Fibroblast of villous mesenchyme (primary cell): ENCODE measurements at regions not wholly inside any gene's neighbourhood (a gene's known extent, or its start where the extent isn't known, plus 50 kb on each side); places are given as distances from the start of the nearest gene placed in this dataset.

Source experiments
- DNase-seq: peaks from one replicate; pipeline ENCODE4 v3.0.0-alpha.2; 2010; ENCODE audit warnings: low read depth
- H3K4me3 ChIP-seq: 2 replicates; pipeline ENCODE4 v1.5.1; 2011; ENCODE audit warnings: low read depth, mild to moderate bottlenecking, low read length
- TF ChIP-seq, protein P1 (sequence below): IDR thresholded peaks from 2 replicates; pipeline ENCODE4 v1.5.1; 2012; ENCODE audit warnings: low read depth, mild to moderate bottlenecking, low read length; ENCODE audit not compliant: insufficient read depth

DNA sequence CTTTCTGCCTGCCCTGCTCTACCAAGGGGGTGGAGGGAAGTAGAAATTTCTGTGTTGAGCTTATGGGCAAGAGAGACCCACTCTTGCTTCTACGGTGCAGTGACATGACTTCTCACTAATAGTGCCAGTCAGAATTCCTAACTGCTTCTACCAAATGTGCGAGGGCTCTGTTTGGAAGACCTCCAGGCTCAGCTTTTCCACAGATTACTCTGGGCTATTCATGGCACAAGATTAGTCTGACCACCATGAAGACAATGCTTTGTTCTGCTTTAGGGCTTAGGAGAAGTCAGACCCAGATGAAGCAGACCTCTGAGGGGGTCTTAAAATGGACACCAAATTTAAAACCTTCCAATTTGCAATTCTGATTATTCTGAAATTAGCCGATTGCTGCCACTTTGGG is 195.9 kb upstream of the TBC1D5 start:
- TF ChIP-seq, protein P1, sequence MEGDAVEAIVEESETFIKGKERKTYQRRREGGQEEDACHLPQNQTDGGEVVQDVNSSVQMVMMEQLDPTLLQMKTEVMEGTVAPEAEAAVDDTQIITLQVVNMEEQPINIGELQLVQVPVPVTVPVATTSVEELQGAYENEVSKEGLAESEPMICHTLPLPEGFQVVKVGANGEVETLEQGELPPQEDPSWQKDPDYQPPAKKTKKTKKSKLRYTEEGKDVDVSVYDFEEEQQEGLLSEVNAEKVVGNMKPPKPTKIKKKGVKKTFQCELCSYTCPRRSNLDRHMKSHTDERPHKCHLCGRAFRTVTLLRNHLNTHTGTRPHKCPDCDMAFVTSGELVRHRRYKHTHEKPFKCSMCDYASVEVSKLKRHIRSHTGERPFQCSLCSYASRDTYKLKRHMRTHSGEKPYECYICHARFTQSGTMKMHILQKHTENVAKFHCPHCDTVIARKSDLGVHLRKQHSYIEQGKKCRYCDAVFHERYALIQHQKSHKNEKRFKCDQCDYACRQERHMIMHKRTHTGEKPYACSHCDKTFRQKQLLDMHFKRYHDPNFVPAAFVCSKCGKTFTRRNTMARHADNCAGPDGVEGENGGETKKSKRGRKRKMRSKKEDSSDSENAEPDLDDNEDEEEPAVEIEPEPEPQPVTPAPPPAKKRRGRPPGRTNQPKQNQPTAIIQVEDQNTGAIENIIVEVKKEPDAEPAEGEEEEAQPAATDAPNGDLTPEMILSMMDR: no peak
- H3K4me3 ChIP-seq: no peak overlapping the region
- DNase-seq: no peak

DNA sequence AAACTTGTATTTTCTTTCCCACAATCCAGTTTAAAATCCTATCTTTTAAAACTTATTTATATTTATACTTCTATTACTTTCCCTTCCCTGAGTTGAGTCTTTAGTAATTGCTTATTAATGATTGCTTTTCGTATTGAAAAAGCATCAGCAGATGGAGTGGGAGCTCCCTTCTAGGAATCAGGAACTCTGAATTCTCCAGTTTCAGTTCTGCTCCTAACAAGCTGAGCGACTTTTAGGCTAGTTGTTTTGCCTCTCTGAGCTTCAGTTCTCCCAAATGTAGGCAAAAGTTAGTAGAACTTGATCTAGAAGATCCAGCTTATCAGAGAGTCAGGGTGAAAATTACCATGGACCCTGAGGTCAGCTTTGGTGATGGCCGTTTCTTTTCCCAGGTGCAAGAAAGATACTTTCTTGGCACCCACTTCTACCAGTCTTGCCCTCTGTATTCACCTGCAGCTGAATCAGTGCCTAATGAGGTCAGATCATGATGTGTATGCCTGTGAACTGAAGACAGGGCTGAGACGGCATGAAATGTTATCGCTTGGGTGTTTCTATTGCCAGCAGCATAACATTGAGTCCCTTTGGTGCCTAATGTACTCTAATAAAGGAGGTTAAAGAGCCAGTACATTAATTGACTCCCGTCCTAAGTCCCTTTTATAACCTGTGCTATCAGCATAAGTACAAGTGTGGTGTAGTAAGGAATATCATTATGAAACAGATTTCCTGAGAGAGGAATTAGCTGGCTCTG is 194.5 kb upstream of the TBC1D5 start:
- no peak overlapping the region for H3K4me3 ChIP-seq
- no peak for DNase-seq
- TF ChIP-seq, protein P1: no peak

DNA sequence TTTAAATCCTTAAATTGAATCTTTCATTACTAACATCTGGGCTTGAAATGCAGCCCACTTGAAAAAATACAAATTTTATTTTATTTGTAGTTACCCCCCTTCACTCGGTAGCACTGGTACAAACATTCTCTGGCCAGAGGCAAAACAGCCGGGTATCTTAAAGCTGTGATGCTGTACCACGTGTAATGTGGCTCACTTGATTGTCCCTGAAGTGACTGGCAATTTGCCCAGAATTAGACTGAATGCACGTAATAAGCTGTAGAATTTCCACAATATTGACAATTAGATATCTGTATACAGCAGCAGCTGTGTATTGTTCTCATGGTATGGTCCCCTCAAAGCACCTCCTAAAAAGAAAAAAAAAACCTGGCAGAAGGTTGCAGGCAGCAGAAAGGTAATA is 192.8 kb upstream of the TBC1D5 start:
- H3K4me3 ChIP-seq: no peak overlapping the region
- TF ChIP-seq, protein P1: no peak
- DNase-seq: no peak

DNA sequence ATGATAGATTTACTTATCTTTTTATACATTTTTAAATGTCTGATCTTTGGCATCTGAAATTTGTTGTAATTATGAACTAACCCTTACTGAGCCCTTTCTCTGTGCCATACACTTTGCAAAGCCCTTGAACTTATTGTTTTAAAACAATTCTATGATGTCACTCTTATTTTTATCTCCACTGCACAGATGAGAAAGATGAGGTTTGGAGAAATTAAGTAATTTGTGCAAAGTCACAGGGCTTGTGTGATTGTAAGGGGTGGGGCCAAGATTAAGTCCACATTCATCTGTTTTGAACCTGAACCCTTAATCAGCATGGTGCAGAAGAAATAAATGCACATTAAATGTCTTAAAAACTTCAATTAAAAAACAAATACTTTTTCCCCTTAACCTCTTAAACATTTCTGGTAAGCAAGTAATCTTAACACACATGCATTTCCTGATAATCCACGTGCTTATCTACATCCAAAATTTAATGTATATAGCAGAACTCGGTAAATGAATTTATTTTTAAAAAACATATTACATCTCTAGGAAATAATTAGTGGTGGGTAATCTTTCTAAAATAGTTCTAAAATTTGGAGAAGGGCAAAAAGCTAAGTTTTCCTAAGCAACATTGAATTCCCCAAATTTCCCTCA is 189.8 kb upstream of the TBC1D5 start:
- no peak overlapping the region for H3K4me3 ChIP-seq
- DNase-seq: no peak
- TF ChIP-seq, protein P1: no peak

DNA sequence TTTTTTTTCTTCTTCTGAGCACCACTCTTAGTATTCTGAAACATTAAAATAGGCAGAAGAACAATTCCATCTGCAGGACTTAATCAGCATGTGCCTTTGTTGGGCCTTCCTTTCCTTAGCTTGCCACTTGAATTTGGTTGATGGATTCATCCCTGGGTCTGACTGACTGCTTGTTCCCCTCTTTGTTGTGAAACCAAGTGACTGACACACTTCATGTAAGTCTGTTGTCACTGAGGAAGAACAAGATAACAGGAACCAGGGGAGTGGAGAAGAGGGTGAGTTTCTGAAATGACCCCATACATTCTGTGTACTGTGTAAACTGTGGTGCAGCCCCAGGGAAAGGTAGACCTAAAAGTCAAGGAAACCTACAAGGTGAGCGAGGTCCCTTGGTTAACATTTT is 188.7 kb upstream of the TBC1D5 start:
- no peak for DNase-seq
- TF ChIP-seq, protein P1: no peak
- no peak overlapping the region for H3K4me3 ChIP-seq

DNA sequence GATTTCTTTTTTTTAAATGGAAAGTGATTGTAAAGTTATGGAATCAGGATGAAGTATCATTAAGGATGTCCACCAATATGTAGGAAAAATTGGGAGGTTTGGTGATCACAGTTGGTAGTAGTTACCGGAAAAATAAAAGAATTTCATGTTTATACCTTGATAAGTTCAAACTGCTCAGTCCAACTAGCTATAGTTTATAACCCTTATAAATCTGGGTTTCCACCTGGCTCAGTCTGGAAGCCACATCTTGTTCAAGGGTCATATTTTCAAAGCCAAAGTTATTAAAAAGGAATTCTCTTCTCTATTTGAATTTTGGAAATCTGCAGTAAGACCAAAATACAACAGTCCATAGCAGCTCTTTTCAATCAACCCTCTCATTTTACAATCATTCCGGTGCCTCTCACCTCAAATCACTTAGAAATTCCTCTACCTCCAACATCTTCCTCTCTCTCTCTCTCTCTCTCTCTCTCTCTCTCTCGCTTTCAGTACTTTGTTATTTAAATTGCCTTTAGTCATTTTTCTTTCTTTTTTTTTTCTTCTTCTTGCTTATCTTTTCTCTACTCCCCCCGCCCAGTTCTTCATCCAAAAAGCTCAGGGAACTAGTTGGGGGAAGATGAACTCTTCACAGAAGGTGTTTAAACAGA is 186.2 kb upstream of the TBC1D5 start:
- TF ChIP-seq, protein P1: no peak
- DNase-seq: no peak
- H3K4me3 ChIP-seq: no peak overlapping the region
